ENCODE measurements at regions not wholly inside any gene's neighbourhood (a gene's known extent, or its start where the extent isn't known, plus 50 kb on each side); places are given as distances from the start of the nearest gene placed in this dataset.
"Not testable (repeated sequence)": the region's sequence is repeated elsewhere in the genome, so short reads cannot be mapped to it uniquely, and the experiment has no call there.

DNA sequence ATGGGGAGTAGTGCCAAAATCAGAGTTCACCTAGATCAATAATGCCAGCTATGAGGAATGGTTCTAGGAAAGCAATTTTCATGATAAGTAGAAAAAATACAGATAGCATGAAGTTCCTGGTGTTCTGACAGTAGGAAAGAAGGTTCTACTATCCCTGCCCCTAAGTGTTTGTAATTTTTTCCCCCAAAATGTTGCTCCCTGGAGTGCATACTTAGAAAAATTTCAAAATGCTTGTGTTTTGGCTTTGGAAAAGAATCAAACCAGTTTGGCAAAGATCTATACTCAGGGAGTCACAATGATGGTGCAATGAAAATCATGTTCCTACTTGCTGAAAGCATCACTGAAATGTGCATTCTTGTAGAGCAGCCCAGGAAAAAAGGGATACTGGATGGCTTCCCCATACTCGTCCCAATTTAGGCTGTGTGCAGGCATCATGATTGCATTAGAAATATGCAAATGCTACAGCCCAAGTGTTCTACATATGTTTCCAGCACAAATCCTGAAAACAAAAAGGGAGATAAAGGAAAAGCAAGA, 74.7 kb downstream of the LPAR4 start:
- H3K4me3 ChIP-seq: no peak overlapping the region
- TF ChIP-seq CTCF (IDR thresholded peaks at IDR 0.05): no peak
- no peak for TF ChIP-seq POLR2A (IDR thresholded peaks at IDR 0.05)
- no peaks in the 10 kb centered on the region for H3K36me3 ChIP-seq (ENCODE audit: low read depth, missing control alignments)
- DNase-seq: no peak
- no peak overlapping the region for H3K27ac ChIP-seq
- intact Hi-C loops (cut with DNase I; ENCODE audit: low total_unique reads): no loop called here
- 59 to 75% methylated on average over 1 of the region's 1 CpG for WGBS, 2 donors
- H3K9me3 ChIP-seq: no peaks in the 10 kb centered on the region
- H3K4me1 ChIP-seq: no peaks in the 10 kb centered on the region
- no peaks in the 10 kb centered on the region for H3K27me3 ChIP-seq

DNA sequence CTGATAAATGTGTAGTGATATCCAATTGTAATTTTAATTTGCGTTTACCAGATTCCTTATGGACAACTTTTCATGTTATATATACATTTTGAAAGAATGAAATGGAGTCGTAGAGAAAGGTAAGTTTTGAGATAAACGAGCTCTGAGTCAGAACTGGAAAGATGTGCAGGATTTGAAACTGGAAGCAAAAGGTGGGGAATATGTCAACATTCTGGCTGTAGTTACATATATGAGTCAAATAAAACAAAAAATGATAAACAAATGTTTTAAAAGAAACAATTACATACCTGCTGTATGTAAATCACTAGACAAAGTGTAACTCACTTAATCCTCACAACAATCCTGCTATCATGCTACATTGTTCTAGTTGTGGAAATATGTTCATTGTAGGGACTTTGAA, 84.0 kb downstream of the LPAR4 start:
- Histone ChIP-seq H3K27ac (no peak overlapping the region), H3K4me3 (no peak overlapping the region), H3K9me3 (no peaks in the 10 kb centered on the region), H3K27me3 (no peaks in the 10 kb centered on the region), H3K36me3 (ENCODE audit: low read depth, missing control alignments) (no peaks in the 10 kb centered on the region), H3K4me1 (no peaks in the 10 kb centered on the region)
- 93 to 97% methylated on average over 3 of the region's 3 CpGs for WGBS, 2 donors
- intact Hi-C loops (cut with DNase I; ENCODE audit: low total_unique reads): no loop called here
- TF ChIP-seq CTCF (IDR thresholded peaks at IDR 0.05) (no peak), POLR2A (IDR thresholded peaks at IDR 0.05) (no peak)
- DNase-seq: no peak

DNA sequence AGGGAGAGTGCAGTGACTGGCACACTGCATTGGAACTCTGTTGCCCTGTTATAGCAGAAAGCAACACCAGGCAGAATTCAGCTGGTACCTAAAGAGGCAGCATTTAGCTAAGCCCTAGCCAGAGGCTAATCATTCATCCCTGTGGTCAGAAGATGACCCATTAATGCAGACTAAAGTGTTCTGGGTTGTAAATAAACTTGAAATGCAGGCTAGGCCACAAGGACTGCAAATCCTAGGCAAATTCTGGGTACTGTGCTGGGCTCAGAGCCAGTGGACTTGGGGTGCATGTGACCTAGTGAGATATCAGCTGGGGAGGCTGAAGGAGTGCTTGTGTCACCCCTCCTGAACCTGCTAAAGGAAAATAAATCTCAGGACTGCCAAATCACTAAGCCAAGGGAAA, 91.2 kb downstream of the LPAR4 start:
- no peak overlapping the region for H3K27ac ChIP-seq
- no peaks in the 10 kb centered on the region for H3K36me3 ChIP-seq (ENCODE audit: low read depth, missing control alignments)
- no peak overlapping the region for H3K4me3 ChIP-seq
- DNase-seq: no peak
- intact Hi-C loops (cut with DNase I; ENCODE audit: low total_unique reads): no loop called here
- TF ChIP-seq POLR2A (IDR thresholded peaks at IDR 0.05): no peak
- TF ChIP-seq CTCF (IDR thresholded peaks at IDR 0.05): no peak
- H3K4me1 ChIP-seq: no peaks in the 10 kb centered on the region
- H3K27me3 ChIP-seq: no peaks in the 10 kb centered on the region
- H3K9me3 ChIP-seq: no peaks in the 10 kb centered on the region

- Histone ChIP-seq H3K4me3 (no peak overlapping the region), H3K4me1 (no peaks in the 10 kb centered on the region), H3K27ac (no peak overlapping the region), H3K27me3 (no peaks in the 10 kb centered on the region), H3K9me3 (no peaks in the 10 kb centered on the region), H3K36me3 (ENCODE audit: low read depth, missing control alignments) (no peaks in the 10 kb centered on the region)
- no peak for DNase-seq
- no peak for TF ChIP-seq CTCF (IDR thresholded peaks at IDR 0.05)
- TF ChIP-seq POLR2A (IDR thresholded peaks at IDR 0.05): no peak
- intact Hi-C loops (cut with DNase I; ENCODE audit: low total_unique reads): no loop called here
- WGBS, 2 donors: 92% methylated on average over 2 of the region's 2 CpGs; no CpG with 5 or more reads in 1 of the 2 donors
Measured at GRCh38 chrX:78839711-78840110, 92.2 kb downstream of the LPAR4 start.

DNA sequence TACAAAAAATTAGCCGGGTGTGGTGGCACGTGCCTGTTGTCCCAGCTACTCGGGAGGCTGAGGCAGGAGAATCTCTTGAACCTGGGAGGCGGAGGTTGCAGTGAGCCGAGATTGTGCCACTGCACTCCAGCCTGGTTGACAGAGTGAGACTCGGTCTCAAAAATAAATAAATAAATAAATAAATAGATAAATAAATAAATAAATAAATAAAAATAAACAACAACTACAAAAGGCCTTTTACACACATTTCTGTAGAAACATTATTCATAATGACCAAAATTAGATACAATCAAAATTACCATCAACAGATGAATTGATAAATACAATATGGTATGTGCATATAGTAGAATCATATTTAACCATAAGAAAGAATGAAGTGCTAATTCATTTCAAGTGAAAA, 96.7 kb downstream of the LPAR4 start:
- H3K27me3 ChIP-seq; H3K4me3 ChIP-seq; H3K36me3 ChIP-seq (ENCODE audit: low read depth, missing control alignments); DNase-seq; H3K4me1 ChIP-seq; H3K9me3 ChIP-seq; H3K27ac ChIP-seq; intact Hi-C loops (cut with DNase I; ENCODE audit: low total_unique reads): not testable (repeated sequence)
- 90 to 92% methylated on average over 6 of the region's 6 CpGs for WGBS, 2 donors

DNA sequence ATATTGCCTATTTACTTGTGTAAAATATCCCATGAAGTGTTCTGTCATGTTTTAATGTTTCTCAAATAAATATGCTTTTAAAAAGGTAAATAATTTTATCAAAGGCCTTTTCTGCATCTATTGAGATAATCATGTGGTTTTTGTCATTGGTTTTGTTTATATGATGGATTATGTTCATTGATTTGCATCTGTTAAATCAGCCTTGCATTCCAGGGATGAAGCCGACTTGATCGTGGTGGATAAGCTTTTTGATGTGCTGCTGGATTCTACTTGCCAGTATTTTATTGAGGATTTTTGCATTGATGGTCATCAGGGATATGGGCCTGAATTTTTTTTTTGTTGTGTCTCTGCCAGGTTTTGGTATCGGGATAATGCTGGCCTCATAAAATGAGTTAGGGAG, 63.9 kb upstream of the P2RY10 start:
- H3K27ac ChIP-seq; H3K4me3 ChIP-seq; H3K27me3 ChIP-seq; H3K9me3 ChIP-seq; intact Hi-C loops (cut with DNase I; ENCODE audit: low total_unique reads); H3K4me1 ChIP-seq; DNase-seq; H3K36me3 ChIP-seq (ENCODE audit: low read depth, missing control alignments): not testable (repeated sequence)
- 64 to 74% methylated on average over 3 of the region's 3 CpGs for WGBS, 2 donors

All from testis (tissue), 2 donors.